RWPE1 (cell line): ENCODE measurements at regions not wholly inside any gene's neighbourhood (a gene's known extent, or its start where the extent isn't known, plus 50 kb on each side); places are given as distances from the start of the nearest gene placed in this dataset.

Experiments
- CTCF ChIA-PET: fragments of 350-600 bp; sonication (Branson Sonifier 250); formaldehyde crosslinking; extraction: SDS; loops from one replicate; lab custom pipeline; 2021; lab: Yijun Ruan, JAX
- POLR2A ChIA-PET: fragments of 400-600 bp; formaldehyde crosslinking; extraction: SDS; loops from one replicate; lab custom pipeline; 2020; ENCODE audit warnings: antibody characterized with exemption; ENCODE audit not compliant: low non-redundant PET; lab: Yijun Ruan, JAX
- DNase-seq: peaks from one replicate; pipeline ENCODE4 v3.0.0; 2012; ENCODE audit warnings: low spot score
- H3K27ac ChIP-seq: fragments of 450-650 bp; 2 replicates; pipeline ENCODE4 v1.5.1; 2017
- TF ChIP-seq, protein P1 (sequence below): fragments of 450-650 bp; conservative IDR thresholded peaks from 2 replicates; pipeline ENCODE4 v1.5.1; 2017; ENCODE audit warnings: low read depth, mild to moderate bottlenecking

DNA sequence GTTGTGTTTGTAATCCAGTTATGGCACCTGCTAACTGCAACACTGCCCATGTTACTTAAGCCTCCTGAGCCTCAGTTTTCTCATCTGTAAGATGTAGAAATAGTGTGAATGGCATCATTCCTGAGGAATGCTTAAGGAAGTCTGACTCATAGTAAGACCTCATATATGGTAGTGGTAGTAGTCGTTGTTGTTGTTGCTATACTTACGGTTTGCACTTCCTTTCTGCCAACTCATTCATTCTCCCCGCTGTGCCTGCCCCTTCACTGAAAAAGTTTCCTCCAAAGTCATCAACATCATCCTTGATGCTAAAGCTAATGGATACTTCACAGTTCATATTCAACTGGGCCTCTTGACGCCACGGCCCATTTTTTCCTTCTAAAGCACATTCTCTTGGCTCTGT, 54.2 kb upstream of the SPANXN3 start:
- no peak overlapping the region for H3K27ac ChIP-seq
- TF ChIP-seq, protein P1, sequence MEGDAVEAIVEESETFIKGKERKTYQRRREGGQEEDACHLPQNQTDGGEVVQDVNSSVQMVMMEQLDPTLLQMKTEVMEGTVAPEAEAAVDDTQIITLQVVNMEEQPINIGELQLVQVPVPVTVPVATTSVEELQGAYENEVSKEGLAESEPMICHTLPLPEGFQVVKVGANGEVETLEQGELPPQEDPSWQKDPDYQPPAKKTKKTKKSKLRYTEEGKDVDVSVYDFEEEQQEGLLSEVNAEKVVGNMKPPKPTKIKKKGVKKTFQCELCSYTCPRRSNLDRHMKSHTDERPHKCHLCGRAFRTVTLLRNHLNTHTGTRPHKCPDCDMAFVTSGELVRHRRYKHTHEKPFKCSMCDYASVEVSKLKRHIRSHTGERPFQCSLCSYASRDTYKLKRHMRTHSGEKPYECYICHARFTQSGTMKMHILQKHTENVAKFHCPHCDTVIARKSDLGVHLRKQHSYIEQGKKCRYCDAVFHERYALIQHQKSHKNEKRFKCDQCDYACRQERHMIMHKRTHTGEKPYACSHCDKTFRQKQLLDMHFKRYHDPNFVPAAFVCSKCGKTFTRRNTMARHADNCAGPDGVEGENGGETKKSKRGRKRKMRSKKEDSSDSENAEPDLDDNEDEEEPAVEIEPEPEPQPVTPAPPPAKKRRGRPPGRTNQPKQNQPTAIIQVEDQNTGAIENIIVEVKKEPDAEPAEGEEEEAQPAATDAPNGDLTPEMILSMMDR, result no peak
- CTCF ChIA-PET, result no interaction called here
- peak; percentile 7 for DNase-seq
- POLR2A ChIA-PET, result no interaction called here

DNA sequence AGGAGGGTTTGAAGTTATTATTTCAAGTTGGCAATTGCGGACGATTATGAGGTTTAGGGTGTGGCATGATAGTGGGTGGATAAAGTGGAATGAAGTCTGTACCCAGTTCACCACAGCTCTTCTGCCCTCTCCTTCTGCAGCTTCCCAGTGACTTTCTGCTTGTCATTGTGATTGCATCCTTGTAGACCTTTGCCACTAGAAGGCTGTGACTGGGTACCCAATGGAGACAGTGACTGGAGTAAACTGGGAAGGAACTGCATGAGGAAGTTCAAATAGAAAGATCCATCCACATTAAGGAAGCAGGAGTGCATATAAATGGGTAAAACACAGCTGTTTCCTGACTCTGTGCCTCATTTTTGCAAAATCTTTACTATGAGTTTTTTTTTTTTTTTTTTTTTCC, 53.5 kb upstream of the SPANXN3 start:
- TF ChIP-seq, protein P1, result no peak
- CTCF ChIA-PET, result no interaction called here
- H3K27ac ChIP-seq, result no peak overlapping the region
- no peak for DNase-seq
- POLR2A ChIA-PET, result no interaction called here

DNA sequence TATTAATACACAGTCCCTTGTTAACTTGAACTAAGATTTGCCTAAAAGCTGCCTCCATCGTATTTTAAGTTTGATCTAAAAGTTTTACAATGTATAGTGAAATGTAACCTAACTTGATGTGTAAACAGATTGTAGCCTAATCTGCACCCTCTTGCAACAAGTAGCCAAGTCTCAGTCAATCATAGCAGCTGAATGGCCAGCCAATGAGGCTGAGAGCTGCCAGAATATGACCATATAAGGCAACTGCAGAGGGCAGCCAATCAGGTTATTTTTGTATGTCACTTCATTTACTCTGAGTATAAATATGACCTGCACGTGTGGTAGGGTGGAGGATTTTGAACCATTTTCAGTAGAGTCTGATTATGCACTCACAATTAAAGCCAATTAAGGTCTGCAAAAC, 51.2 kb upstream of the SPANXN3 start:
- CTCF ChIA-PET, result no interaction called here

More for the DNA sequence above, 51.2 kb upstream of the SPANXN3 start:
- TF ChIP-seq, protein P1, result no peak
- H3K27ac ChIP-seq, result no peak overlapping the region
- DNase-seq, result no peak
- POLR2A ChIA-PET, result no interaction called here
